ENCODE measurements at regions not wholly inside any gene's neighbourhood (a gene's known extent, or its start where the extent isn't known, plus 50 kb on each side); places are given as distances from the start of the nearest gene placed in this dataset.

- no peak for DNase-seq
Observed at GRCh38 chr5:61623401-61624069, 291.5 kb downstream of the ZSWIM6 start.

GRCh38 chr5:61624553-61625136 is 292.6 kb downstream of the ZSWIM6 start:
- no peak for DNase-seq

GRCh38 chr5:61625137-61625561 is 293.1 kb downstream of the ZSWIM6 start:
- no peak for DNase-seq

GRCh38 chr5:61625681-61626621 is 293.9 kb downstream of the ZSWIM6 start:
- no peak for DNase-seq

GRCh38 chr5:61626639-61627282 is 294.7 kb downstream of the ZSWIM6 start:
- no peak for DNase-seq

GRCh38 chr5:61627531-61627930 is 295.5 kb downstream of the ZSWIM6 start:
- no peak for DNase-seq

GRCh38 chr5:61630908-61631307 is 298.9 kb downstream of the ZSWIM6 start:
- no peak for DNase-seq

GRCh38 chr5:61631438-61631941 is 299.4 kb downstream of the ZSWIM6 start:
- no peak for DNase-seq

GRCh38 chr5:61632064-61632463 is 300.0 kb downstream of the ZSWIM6 start:
- no peak for DNase-seq

GRCh38 chr5:61635271-61635670 is 303.2 kb downstream of the ZSWIM6 start:
- no peak for DNase-seq

GRCh38 chr5:61637566-61637965 is 305.5 kb downstream of the ZSWIM6 start:
- DNase-seq, result no peak

- DNase-seq, result no peak
Observed at GRCh38 chr5:61638476-61638875, 306.4 kb downstream of the ZSWIM6 start.

GRCh38 chr5:61640179-61641021 is 308.3 kb downstream of the ZSWIM6 start:
- DNase-seq, result no peak

GRCh38 chr5:61641748-61642565 is 309.9 kb downstream of the ZSWIM6 start:
- no peak for DNase-seq

GRCh38 chr5:61647672-61648071 is 315.6 kb downstream of the ZSWIM6 start:
- no peak for DNase-seq

- DNase-seq, result no peak
Observed at GRCh38 chr5:61649231-61649630, 317.2 kb downstream of the ZSWIM6 start.

- no peak for DNase-seq
Observed at GRCh38 chr5:61649971-61650370, 317.9 kb downstream of the ZSWIM6 start.

- no peak for DNase-seq
Observed at GRCh38 chr5:61650661-61651060, 318.6 kb downstream of the ZSWIM6 start.

GRCh38 chr5:61651195-61651594 is 319.1 kb downstream of the ZSWIM6 start:
- no peak for DNase-seq

- DNase-seq, result no peak
Observed at GRCh38 chr5:61652916-61653315, 320.9 kb downstream of the ZSWIM6 start.

Data from NK-92 treated with Interleukin-12 subunit alpha and Interleukin-12 subunit beta, amount 100 ng/mL, for 24 hours (cell line).